A673 (cell line): ENCODE measurements at regions not wholly inside any gene's neighbourhood (a gene's known extent, or its start where the extent isn't known, plus 50 kb on each side); places are given as distances from the start of the nearest gene placed in this dataset.

Experiments
- BruUV-seq: library from RNA; stranded (reverse); fragments of 400-500 nt; replicated peaks from 2 replicates; lab custom pipeline; 2021; lab: Mats Ljungman, UMichigan
- CTCF ChIA-PET: fragments of 300-600 bp; sonication (Branson Sonifier 250); formaldehyde crosslinking; loops from one replicate; lab custom pipeline; 2022; ENCODE audit warnings: antibody characterized with exemption; lab: Charles Lee
- POLR2A ChIA-PET: fragments of 300-600 bp; sonication (Branson Sonifier 250); formaldehyde crosslinking; loops from one replicate; lab custom pipeline; 2022; ENCODE audit warnings: antibody characterized with exemption; ENCODE audit not compliant: low non-redundant PET; lab: Charles Lee
- DNase-seq: peaks from one replicate; pipeline ENCODE4 v3.0.0-alpha.2; 2015; ENCODE audit warnings: low spot score
- H3K27ac ChIP-seq: fragments of 200-600 bp; sonication (generic); 2 replicates; pipeline ENCODE4 v1.5.1; 2016; ENCODE audit warnings: mixed run types, low read depth, mild to moderate bottlenecking, mixed read lengths, antibody characterized with exemption, low read length; ENCODE audit not compliant: poor library complexity, severe bottlenecking
- H3K27me3 ChIP-seq: fragments of 200-600 bp; sonication (generic); replicated peaks from 2 replicates; pipeline ENCODE4 v1.6.1; 2017; ENCODE audit warnings: mixed run types, low read depth, mild to moderate bottlenecking, mixed read lengths, antibody characterized with exemption, low read length; ENCODE audit not compliant: insufficient read depth, poor library complexity
- H3K36me3 ChIP-seq: fragments of 200-600 bp; sonication (generic); 2 replicates; pipeline ENCODE4 v1.6.1; 2016; ENCODE audit warnings: mixed run types, mild to moderate bottlenecking, mixed read lengths, antibody characterized with exemption, low read length; ENCODE audit not compliant: insufficient read depth, poor library complexity, severe bottlenecking
- H3K4me1 ChIP-seq: fragments of 200-600 bp; sonication (generic); 2 replicates; pipeline ENCODE4 v1.6.1; 2017; ENCODE audit warnings: mixed run types, mild to moderate bottlenecking, mixed read lengths, antibody characterized with exemption, low read length; ENCODE audit not compliant: insufficient read depth, poor library complexity, severe bottlenecking
- H3K4me3 ChIP-seq: fragments of 200-600 bp; sonication (generic); 2 replicates; pipeline ENCODE4 v1.5.1; 2016; ENCODE audit warnings: low read depth, mixed run types, mild to moderate bottlenecking, mixed read lengths, low read length; ENCODE audit not compliant: poor library complexity, severe bottlenecking
- H3K9me3 ChIP-seq: fragments of 200-600 bp; sonication (generic); 2 replicates; pipeline ENCODE4 v1.6.1; 2016; ENCODE audit warnings: mixed run types, low read depth, mild to moderate bottlenecking, mixed read lengths, antibody characterized with exemption, low read length; ENCODE audit not compliant: poor library complexity, severe bottlenecking
- EZH2 ChIP-seq: fragments of 200-600 bp; sonication (generic); IDR thresholded peaks from 2 replicates; pipeline ENCODE4 v1.6.1; 2017; ENCODE audit warnings: borderline replicate concordance, low read depth, mild to moderate bottlenecking, mixed read lengths, antibody characterized with exemption, low read length; ENCODE audit not compliant: poor library complexity, severe bottlenecking
- intact Hi-C: fragments of 100-400 bp; cut with micrococcal nuclease; formaldehyde crosslinking; loops from one replicate; pipeline ENCODE4 v1.10.0; 2022; ENCODE audit not compliant: unreplicated experiment
- TF ChIP-seq, protein P1 (sequence below): fragments of 300-800, 200-600 bp; sonication (generic); conservative IDR thresholded peaks from 2 replicates; pipeline ENCODE4 v1.5.1; 2017; ENCODE audit warnings: low read depth, mild to moderate bottlenecking, antibody characterized with exemption, low read length, moderate library complexity, mixed read lengths

- Histone ChIP-seq H3K27me3 (no peaks in the 10 kb centered on the region), H3K4me3 (no peak overlapping the region), H3K9me3 (no peaks in the 10 kb centered on the region), H3K4me1 (peaks cover 24% of the 10 kb centered on the region), H3K27ac (no peak overlapping the region), H3K36me3 (no peaks in the 10 kb centered on the region)
- intact Hi-C loops, result no loop called here
- ChIA-PET CTCF (no interaction called here), POLR2A (no interaction called here)
- no TSS peak for BruUV-seq
- no peak for TF ChIP-seq EZH2
- TF ChIP-seq, protein P1, sequence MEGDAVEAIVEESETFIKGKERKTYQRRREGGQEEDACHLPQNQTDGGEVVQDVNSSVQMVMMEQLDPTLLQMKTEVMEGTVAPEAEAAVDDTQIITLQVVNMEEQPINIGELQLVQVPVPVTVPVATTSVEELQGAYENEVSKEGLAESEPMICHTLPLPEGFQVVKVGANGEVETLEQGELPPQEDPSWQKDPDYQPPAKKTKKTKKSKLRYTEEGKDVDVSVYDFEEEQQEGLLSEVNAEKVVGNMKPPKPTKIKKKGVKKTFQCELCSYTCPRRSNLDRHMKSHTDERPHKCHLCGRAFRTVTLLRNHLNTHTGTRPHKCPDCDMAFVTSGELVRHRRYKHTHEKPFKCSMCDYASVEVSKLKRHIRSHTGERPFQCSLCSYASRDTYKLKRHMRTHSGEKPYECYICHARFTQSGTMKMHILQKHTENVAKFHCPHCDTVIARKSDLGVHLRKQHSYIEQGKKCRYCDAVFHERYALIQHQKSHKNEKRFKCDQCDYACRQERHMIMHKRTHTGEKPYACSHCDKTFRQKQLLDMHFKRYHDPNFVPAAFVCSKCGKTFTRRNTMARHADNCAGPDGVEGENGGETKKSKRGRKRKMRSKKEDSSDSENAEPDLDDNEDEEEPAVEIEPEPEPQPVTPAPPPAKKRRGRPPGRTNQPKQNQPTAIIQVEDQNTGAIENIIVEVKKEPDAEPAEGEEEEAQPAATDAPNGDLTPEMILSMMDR, result no peak
- peak; percentile 54 for DNase-seq
Observed at GRCh38 chr3:88617283-88617682, 467.5 kb downstream of the C3orf38 start.

GRCh38 chr3:88618021-88618645, 468.4 kb downstream of the C3orf38 start:
- POLR2A ChIA-PET, result no interaction called here
- peak; percentile 50 for DNase-seq
- CTCF ChIA-PET, result no interaction called here
- no peaks in the 10 kb centered on the region for H3K27me3 ChIP-seq
- intact Hi-C loops, result no loop called here
- TF ChIP-seq, protein P1, result no peak
- no peaks in the 10 kb centered on the region for H3K36me3 ChIP-seq
- BruUV-seq, result no TSS peak
- no peak overlapping the region for H3K4me3 ChIP-seq
- H3K9me3 ChIP-seq, result no peaks in the 10 kb centered on the region
- H3K4me1 ChIP-seq, result peaks cover 24% of the 10 kb centered on the region
- H3K27ac ChIP-seq, result peak overlapping the region; percentile 45

DNA sequence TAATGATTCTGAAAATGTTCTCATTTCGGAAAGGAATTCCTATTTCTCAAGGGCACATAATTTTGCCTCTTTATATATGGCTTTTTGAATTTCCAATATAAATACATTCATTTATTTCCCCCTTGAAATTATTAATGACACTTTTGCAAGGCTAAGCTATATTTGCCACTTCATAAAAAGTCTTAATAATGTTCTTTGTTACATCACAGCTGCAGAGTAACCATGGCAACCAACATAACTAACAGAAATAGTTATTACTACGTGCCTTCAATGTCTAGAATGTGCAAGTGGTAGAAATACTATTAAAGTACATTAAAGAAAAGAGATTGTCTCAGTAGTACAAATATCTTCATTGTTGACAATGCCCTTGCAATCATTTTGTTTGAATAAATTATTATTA, 471.8 kb downstream of the C3orf38 start:
- TF ChIP-seq, protein P1, result no peak
- TF ChIP-seq EZH2, result no peak
- no peaks in the 10 kb centered on the region for H3K27me3 ChIP-seq
- H3K4me3 ChIP-seq, result no peak overlapping the region
- no peaks in the 10 kb centered on the region for H3K36me3 ChIP-seq
- H3K4me1 ChIP-seq, result peaks cover 21% of the 10 kb centered on the region
- no peaks in the 10 kb centered on the region for H3K9me3 ChIP-seq
- intact Hi-C loops, result no loop called here
- no peak for DNase-seq
- no TSS peak for BruUV-seq
- ChIA-PET CTCF (no interaction called here), POLR2A (no interaction called here)
- no peak overlapping the region for H3K27ac ChIP-seq
